H7 (cell line): ENCODE measurements at regions not wholly inside any gene's neighbourhood (a gene's known extent, or its start where the extent isn't known, plus 50 kb on each side); places are given as distances from the start of the nearest gene placed in this dataset.

Experiments
- DNase-seq: peaks from one replicate; pipeline ENCODE4 v3.0.0; 2012
- H3K27me3 ChIP-seq: 2 replicates; pipeline ENCODE4 v1.6.0; 2011; ENCODE audit warnings: mild to moderate bottlenecking, low read length; ENCODE audit not compliant: control insufficient read depth, insufficient read depth
- H3K36me3 ChIP-seq: replicated peaks from 2 replicates; pipeline ENCODE4 v1.5.1; 2011; ENCODE audit warnings: low read length; ENCODE audit not compliant: control insufficient read depth, insufficient read depth
- H3K4me3 ChIP-seq: 2 replicates; pipeline ENCODE4 v1.5.1; 2011; ENCODE audit warnings: low read depth, mild to moderate bottlenecking, control low read depth, low read length, moderate library complexity; ENCODE audit not compliant: insufficient read depth

DNA sequence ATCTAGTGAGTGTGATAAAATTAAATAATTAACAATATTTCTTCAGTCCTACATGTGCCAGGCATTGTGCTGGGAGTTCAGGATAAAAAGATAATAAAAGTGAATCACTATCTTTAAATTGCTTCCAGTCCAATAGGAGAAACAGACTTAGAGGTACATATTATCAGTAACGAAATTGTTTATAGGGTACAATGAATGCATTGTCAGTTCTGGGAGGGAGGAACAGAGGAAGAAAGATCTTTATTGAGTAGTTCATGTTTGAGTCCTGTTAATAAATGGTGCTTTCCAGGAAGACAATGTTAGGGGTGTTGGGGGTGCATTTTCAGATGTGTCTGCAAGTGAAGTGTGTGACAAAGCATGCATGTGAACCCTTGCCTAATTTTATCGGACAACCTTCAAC lies 183.1 kb downstream of the OGFRL1 start:
- no peak overlapping the region for H3K4me3 ChIP-seq
- no peak for DNase-seq
- H3K27me3 ChIP-seq: no peaks in the 10 kb centered on the region
- no peaks in the 10 kb centered on the region for H3K36me3 ChIP-seq

DNA sequence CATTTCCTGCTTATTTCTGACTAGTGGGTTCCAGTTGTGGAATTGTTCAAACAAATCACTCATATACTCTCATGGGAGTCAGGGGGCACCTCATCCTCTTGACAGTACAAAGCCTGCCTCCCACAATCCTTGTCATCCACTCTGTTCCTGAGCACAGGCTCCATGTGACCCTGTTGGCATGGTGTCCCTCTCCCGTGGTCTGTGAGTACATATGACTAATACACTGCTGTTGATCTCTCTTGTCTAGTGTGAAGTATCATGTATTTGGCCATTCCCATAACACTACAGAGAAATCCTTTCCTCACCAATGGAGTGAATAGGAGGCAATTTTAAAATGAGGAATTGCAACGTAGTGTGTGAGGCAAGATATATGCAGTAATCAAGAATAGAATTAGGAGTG lies 185.3 kb downstream of the OGFRL1 start:
- DNase-seq: no peak
- Histone ChIP-seq H3K27me3 (no peaks in the 10 kb centered on the region), H3K36me3 (no peaks in the 10 kb centered on the region), H3K4me3 (no peak overlapping the region)

DNA sequence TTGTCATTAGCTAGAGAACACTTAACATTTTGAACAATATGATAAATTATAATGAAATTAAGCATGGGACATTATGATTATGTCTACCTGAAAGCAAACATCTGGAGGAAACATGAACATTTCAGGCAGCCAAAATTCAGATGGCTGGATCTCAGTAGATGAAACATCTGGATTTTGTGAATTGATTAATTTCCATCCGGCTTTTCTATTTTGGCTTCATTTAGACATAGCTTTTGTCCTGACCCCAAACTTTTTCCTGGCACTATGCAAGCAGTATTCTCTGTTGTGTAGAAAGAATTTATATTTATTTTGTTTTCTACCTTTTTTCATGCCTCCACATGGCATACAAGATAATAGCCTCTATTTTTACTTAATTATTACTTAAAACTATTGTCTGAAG lies 186.3 kb downstream of the OGFRL1 start:
- Histone ChIP-seq H3K27me3 (no peaks in the 10 kb centered on the region), H3K4me3 (no peak overlapping the region), H3K36me3 (no peaks in the 10 kb centered on the region)
- no peak for DNase-seq

DNA sequence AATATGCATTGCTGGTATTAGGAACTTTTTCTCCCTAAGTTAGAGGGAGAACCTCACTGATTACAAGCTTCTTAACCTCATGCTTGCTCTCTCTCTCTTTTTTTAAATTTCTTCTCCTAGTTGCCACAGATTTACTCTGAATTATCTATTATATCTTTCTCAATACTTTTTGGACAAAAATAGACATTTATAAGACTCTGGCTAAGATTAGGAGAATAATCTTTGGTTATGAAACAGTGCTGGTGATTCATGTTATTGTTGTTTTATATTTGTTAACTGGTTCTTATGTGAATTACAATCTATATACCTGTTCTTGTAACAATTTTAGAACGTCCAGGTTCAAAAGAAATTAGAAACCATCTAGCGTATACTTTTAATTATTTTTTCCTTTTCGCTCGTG lies 187.8 kb downstream of the OGFRL1 start:
- no peak for DNase-seq
- Histone ChIP-seq H3K36me3 (no peaks in the 10 kb centered on the region), H3K4me3 (no peak overlapping the region), H3K27me3 (no peaks in the 10 kb centered on the region)

DNA sequence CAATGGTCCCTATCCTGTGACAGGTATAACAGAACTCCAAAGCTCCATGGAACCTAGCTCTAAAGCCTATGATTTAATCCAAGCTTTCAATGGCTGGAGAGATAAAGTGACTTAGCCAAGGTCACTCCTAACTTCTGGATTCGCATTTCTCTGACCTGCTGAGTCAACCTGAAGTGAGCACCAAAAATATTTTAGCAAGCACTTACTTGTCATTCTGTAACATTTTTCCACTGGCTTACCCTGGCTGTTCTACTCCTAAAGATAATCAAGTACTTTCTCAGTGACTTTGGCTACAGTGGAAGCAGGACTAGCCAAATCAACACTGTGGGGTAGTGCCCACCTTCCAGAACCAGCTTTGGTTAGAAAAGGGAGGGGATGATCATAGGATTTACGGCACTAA lies 188.3 kb downstream of the OGFRL1 start:
- no peak for DNase-seq
- no peak overlapping the region for H3K4me3 ChIP-seq
- H3K36me3 ChIP-seq: no peaks in the 10 kb centered on the region

DNA sequence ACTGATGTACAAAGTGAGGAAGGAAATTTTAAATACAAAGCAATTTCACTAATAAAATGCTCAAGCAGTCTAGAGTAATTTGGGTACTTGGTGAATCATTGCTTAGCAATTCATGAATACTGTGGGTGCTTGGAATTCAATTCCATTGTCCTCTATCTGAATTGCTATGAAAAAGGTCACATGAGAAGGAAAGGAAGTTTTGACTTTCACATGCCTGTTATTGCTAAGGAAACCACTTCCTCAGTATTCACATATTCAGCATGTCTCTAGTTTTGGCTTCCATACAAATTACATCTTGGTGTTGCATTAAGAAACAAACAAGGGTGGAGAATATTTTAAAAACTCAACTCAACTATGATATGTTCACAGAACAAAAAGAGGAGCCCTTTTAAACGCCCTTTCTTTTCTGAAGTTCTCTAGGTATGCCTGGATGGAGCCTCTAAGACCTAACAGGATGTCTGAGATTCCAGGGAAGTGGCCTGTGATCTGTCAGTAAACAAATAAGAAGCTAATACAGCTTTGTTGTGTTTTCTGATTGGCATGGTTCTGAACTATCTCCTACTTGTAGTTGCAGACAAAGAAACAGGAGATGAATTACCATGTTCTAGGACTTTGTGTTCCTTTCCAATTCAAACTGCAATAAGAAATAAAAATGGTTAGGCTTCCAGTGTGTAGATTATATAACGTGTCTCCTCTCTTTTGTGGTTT lies 190.4 kb downstream of the OGFRL1 start:
- H3K27me3 ChIP-seq: no peaks in the 10 kb centered on the region
- no peaks in the 10 kb centered on the region for H3K36me3 ChIP-seq
- no peak overlapping the region for H3K4me3 ChIP-seq
- DNase-seq: no peak

More for the DNA sequence above, 188.3 kb downstream of the OGFRL1 start:
- no peaks in the 10 kb centered on the region for H3K27me3 ChIP-seq

DNA sequence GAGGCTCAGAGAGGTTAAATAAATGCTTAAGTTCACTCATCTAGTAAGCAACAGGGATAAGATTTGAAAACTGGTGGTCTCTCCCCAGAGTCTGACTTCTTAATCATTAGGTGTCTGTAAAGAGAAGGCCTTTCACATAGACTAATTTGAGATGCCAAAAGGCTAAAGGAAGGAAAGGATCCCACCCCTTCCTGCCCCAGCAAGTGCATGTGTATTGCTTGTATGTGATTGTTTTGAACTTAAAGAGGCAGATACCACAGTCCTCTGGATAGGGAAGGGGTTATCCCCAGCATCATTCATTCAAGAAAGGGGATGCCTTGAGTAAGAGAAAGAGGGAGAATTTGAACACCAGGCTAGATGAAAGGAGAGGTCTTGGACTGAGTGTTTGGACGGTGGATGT lies 192.0 kb downstream of the OGFRL1 start:
- no peaks in the 10 kb centered on the region for H3K27me3 ChIP-seq

DNA sequence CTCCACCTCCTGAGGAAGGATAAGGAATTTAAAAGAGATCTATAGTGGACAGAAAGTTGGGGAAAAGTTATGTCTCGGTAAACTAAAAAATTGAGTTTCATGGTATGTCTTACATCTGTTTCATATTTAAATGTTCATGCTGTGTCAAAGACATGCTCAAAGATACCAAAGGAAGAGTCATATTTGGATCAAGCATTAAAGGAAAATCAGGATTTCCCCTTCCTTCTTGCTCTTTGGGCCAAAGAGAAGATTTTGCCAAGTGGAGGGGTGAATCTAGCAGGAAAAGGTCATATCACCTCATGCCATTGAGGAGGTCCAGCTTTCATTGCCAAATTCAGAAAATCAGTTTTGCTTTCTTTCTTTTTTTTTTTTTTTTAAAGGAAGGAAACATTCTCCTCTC lies 192.4 kb downstream of the OGFRL1 start:
- no peak for DNase-seq
- no peaks in the 10 kb centered on the region for H3K27me3 ChIP-seq
- H3K36me3 ChIP-seq: no peaks in the 10 kb centered on the region
- H3K4me3 ChIP-seq: no peak overlapping the region

More for the DNA sequence above, 192.0 kb downstream of the OGFRL1 start:
- Histone ChIP-seq H3K36me3 (no peaks in the 10 kb centered on the region), H3K4me3 (no peak overlapping the region)
- DNase-seq: no peak

DNA sequence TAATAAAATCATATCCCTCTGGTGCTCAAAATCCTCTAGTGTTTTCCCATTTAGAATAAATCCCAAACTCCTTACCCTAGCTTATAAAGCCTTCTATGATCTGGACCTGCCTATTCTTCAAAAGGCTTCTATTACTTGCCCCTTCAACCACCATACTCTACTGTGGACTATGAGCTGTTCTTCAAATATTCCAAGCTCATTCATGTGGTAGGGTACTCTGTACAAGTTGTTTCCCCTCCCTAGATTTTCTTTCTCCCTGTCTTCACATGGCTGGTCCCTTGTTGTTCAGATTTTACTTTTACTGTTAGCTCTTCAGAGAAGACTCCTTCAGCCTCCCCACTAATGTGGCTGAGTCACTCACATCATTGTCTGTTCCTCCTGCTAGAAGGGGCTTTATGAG lies 193.2 kb downstream of the OGFRL1 start:
- Histone ChIP-seq H3K4me3 (no peak overlapping the region), H3K27me3 (no peaks in the 10 kb centered on the region), H3K36me3 (no peaks in the 10 kb centered on the region)
- no peak for DNase-seq

DNA sequence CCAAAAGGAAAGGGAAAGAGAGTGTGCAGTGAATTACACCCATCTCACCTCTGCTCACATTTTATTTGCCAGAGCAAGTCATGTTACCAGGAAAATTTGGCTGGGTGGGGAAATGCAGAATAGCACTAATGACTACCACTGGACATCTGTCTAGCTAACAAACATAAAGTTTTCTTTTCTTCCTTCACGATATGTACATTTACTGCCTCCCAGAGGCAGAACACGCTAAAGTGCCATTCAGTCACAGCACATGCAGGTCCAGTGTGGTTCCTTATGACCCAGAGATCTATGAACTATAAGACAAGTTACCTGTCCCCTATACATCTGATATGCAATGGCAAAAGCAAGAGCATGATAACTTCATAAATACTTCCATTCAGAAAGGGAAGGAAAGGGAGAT lies 194.1 kb downstream of the OGFRL1 start:
- DNase-seq: no peak

DNA sequence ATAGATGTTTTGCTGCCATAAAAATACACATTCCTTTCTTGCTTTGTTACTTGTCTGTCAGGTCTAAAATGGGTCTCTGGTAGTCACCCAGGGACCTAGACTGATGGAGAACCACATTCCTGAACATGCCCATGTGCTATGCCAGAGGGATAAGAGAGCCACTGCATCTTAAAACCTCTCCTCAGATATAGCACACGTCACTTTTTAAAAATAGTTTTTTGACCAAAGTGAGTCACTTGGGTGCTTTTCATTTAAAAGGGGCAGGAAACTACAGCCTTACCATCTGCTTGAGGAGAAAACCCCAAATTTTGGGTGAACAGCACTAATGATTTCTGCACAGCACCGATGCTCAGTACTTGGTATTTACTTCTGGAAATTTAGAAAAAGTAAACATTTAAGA lies 197.8 kb downstream of the OGFRL1 start:
- no peaks in the 10 kb centered on the region for H3K36me3 ChIP-seq
- no peaks in the 10 kb centered on the region for H3K27me3 ChIP-seq
- DNase-seq: no peak
- H3K4me3 ChIP-seq: no peak overlapping the region

More for the DNA sequence above, 194.1 kb downstream of the OGFRL1 start:
- H3K27me3 ChIP-seq: no peaks in the 10 kb centered on the region
- no peaks in the 10 kb centered on the region for H3K36me3 ChIP-seq
- H3K4me3 ChIP-seq: no peak overlapping the region

DNA sequence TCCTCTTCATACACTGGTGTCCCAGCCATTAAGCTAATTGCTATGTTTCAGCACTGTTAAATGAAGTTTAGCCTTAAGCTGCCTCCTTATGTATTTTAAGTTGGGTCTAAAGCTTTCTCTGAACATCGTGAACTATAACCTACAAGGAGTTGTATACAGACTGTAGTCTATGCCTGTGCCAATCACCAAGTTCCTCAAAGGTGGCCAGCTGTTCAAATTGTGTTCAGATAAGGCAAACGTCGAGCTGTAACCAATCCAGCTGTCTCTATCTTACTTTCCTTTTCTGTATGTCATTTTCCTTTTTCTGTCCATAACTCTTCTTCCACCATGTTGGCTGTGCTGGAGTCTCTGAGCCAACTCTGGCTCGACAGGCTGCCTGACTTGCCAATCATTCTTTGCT lies 199.6 kb downstream of the OGFRL1 start:
- Histone ChIP-seq H3K4me3 (no peak overlapping the region), H3K36me3 (no peaks in the 10 kb centered on the region), H3K27me3 (no peaks in the 10 kb centered on the region)
- no peak for DNase-seq

DNA sequence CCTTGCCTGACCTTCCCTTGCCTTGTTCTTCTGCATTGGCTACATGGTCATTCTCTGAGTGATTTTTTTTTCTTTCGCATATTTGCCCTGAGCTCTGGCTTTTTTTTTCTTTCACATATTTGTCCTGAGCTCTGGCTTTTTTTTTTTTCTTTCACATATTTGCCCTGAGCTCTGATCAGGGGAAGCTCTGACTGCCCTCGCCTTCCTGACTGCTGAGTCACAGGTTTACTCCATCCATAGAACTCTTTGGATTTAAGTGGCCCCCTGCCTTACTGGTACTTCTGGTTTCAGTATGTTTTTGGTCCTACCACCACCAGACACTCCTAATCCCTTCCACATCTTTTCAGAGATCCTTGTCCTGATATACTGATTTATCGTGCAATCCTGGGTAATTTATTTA lies 201.1 kb downstream of the OGFRL1 start:
- H3K4me3 ChIP-seq: no peak overlapping the region
- no peaks in the 10 kb centered on the region for H3K27me3 ChIP-seq
- no peaks in the 10 kb centered on the region for H3K36me3 ChIP-seq
- DNase-seq: peak; percentile 2

DNA sequence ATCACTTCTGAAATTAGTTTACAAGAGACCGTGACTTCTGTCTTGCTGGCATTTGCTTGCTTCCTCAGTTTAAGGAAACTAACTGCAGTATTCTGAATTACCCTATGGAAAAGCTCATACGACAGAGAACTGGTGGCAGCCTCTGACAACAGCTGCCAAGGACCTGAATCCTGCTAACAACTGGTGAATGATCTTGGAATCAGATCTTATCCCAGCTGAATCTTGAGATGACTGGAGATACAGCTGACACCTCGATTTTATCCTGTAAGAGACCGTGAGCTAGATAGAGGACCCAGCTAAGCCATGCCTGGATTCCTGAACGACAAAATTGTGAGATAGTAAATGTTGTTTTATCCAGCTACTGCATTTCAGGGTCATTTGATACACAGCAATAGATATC lies 202.3 kb downstream of the OGFRL1 start:
- Histone ChIP-seq H3K27me3 (no peaks in the 10 kb centered on the region), H3K4me3 (no peak overlapping the region), H3K36me3 (no peaks in the 10 kb centered on the region)
- no peak for DNase-seq

DNA sequence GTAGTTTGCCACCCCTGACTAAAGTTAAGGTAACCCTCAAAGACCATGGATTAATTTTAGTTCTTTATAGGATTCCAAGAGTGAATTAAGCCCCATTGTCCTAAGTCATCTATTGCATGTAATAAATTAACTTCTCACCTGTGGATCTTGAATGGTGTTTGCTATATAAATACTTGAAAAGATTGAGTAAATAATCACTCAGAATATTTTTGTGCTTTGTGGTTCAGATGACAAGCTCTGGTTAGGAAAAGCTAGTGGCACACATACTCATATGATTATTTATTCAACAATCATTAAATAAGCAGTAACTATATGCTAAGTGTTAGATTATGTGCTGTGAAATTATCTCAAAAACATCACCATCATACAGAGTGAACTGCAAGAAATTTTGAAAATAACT lies 203.2 kb downstream of the OGFRL1 start:
- DNase-seq: no peak
- Histone ChIP-seq H3K36me3 (no peaks in the 10 kb centered on the region), H3K4me3 (no peak overlapping the region), H3K27me3 (no peaks in the 10 kb centered on the region)

DNA sequence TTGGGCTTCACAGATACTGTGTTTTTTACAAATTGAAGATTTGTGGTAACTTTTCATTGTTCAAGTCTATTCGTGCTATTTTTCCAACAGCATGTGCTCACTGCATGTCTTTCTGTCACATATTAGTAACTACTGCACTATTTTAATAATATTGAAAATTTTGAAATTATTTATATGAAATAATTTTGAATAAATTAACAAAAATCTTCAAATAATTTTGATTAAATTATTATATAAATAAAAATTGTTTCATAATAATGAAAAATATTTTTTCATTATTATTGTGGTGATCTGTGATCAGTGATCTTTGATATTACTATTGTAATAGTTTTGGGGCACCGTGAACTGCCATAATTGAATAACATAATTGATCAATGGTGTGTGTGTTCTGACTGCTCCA lies 204.1 kb downstream of the OGFRL1 start:
- no peaks in the 10 kb centered on the region for H3K27me3 ChIP-seq
- H3K4me3 ChIP-seq: no peak overlapping the region
- H3K36me3 ChIP-seq: no peaks in the 10 kb centered on the region
- no peak for DNase-seq
